ENCODE measurements at regions not wholly inside any gene's neighbourhood (a gene's known extent, or its start where the extent isn't known, plus 50 kb on each side); places are given as distances from the start of the nearest gene placed in this dataset.

DNA sequence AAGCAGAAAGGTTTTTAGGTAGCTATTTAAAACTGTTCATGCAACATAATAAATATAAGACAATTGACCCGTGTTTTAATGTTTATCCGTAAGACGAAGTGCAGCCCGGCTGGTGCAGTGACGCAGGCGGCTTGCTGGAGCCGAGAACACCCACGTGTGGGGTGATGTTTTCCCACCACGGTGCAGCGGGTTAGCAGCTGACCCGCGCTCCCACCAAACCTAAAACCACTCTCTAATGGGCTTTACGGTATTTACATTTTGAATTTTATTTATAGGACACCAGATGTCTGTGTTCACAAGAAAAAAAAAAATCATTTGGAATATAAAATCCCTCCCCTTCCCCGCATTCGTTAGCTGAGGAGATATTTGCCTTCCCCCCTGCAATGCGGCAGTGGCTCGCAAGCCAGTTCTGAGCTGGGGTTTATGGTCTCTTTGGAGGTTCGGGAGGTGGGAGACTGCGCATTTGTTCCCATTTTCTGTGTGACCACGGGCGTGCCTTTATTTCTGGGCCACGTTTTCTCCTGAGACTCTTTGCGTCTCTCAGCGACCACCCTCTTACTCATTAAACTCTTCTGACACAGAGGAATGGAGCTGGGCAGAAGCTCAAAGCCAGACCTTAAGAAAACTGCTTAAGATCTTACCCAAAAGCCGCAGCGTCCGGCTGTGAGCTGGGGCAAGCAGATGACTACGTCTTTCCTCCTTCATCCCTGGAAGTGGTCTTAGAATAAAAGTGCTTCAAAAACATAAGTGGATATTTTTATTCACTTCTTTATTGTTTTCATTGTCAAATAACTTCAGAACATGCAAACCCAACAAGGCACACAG lies 301.1 kb downstream of the IRF8 start:
- DNase-seq (ENCODE audit: low read depth) = no peak
- TF ChIP-seq, protein P1, sequence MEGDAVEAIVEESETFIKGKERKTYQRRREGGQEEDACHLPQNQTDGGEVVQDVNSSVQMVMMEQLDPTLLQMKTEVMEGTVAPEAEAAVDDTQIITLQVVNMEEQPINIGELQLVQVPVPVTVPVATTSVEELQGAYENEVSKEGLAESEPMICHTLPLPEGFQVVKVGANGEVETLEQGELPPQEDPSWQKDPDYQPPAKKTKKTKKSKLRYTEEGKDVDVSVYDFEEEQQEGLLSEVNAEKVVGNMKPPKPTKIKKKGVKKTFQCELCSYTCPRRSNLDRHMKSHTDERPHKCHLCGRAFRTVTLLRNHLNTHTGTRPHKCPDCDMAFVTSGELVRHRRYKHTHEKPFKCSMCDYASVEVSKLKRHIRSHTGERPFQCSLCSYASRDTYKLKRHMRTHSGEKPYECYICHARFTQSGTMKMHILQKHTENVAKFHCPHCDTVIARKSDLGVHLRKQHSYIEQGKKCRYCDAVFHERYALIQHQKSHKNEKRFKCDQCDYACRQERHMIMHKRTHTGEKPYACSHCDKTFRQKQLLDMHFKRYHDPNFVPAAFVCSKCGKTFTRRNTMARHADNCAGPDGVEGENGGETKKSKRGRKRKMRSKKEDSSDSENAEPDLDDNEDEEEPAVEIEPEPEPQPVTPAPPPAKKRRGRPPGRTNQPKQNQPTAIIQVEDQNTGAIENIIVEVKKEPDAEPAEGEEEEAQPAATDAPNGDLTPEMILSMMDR (IDR thresholded peaks at IDR 0.05; ENCODE audit: control insufficient read depth, extremely low read depth, insufficient read depth) = no peak
- no peak overlapping the region for H3K4me3 ChIP-seq (ENCODE audit: low read depth, low read length)

DNA sequence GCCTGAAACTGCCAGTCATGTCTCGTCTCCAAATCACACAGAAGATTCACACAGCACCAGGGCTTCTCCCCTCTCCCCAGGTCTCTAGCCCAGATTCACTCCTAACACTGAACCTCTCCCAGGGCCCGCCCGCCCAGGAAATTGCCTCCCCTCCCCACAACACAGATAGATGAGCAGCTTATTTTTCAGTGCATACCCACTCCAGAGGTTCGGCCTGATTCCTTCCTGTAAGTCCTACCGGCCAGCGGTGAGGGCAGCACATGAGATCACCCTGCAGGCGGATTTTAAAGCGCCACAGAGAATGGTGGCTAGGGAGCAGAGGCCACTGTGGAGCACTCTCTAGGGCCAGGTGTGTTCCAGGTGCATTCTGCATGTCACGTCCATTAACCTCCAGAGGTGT lies 301.8 kb downstream of the IRF8 start:
- no peak overlapping the region for H3K4me3 ChIP-seq (ENCODE audit: low read depth, low read length)
- DNase-seq (ENCODE audit: low read depth) = no peak
- TF ChIP-seq, protein P1 (IDR thresholded peaks at IDR 0.05; ENCODE audit: control insufficient read depth, extremely low read depth, insufficient read depth) = no peak

DNA sequence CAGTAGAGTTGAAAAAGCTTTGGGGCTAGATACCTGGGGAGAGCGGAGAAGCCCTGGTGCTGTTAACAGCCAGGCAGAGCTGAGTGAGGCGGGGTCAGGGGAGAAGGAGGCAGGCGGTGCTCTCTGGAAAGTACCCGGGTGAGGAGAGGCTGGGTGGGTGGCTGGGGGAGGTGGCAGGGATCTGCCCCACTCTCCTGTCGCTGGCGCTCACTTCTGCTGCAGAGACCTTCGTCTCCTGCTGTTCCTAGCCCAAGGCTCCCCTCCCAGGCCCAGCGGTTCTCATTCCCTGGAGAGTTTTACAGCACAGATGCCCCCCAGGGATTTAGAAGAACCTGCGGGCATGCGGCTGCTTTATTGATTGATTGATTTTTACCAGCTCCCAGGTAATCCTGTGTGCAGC lies 302.8 kb downstream of the IRF8 start:
- DNase-seq (ENCODE audit: low read depth) = no peak
- TF ChIP-seq, protein P1 (IDR thresholded peaks at IDR 0.05; ENCODE audit: control insufficient read depth, extremely low read depth, insufficient read depth) = no peak
- no peak overlapping the region for H3K4me3 ChIP-seq (ENCODE audit: low read depth, low read length)

DNA sequence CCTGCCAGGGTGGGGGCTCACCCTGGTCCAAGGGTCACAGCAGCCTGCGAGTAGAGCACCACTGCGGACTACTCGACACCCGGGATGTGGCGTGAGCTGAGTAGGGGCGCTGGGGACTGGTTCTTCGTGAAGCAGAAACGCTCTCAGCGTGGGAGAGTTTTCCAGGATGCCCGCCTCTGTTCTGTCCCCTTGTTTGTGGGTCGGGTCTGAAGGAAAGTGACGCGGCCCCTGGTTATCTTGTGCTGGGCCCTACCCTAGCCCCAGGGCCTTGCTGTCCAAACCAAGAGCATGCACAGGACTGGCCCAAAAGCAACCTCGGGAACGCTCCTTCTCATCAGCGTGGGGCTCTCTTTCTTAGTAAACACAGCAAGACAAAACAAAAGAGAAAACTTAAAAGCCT lies 303.3 kb downstream of the IRF8 start:
- no peak overlapping the region for H3K4me3 ChIP-seq (ENCODE audit: low read depth, low read length)
- no peak for DNase-seq (ENCODE audit: low read depth)
- TF ChIP-seq, protein P1 (IDR thresholded peaks at IDR 0.05; ENCODE audit: control insufficient read depth, extremely low read depth, insufficient read depth) = no peak

DNA sequence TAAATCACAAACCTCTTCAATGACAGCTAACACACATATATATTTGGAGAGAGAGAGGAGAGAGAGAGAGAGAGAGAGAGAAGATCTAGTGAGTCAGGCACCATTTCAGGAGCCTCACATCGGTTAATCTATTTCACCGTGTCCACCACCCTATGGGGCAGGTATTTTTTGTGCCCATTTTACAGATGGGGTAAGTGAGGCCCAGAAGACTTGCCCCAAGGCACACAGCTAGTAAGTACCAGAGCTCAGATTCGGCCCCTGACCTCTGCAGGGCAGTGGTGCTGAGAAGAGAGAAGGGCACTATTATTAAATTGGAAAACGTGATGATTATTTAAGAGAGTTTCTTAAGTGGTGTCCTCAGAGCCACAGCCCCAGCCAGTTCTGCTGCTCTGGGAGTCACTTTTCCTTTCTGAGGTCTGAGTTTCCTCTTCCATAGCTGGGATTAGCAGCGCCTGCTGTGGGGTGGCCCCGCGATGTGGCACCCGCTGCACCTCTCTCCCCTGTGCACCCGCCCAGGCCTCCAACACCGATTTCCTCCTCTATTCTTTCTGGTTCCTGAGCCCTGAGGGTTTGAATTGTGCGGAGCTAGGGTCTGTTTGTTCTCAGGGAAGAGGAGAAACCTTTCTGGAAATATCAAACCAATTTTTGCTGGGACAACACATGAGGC lies 303.9 kb downstream of the IRF8 start:
- H3K4me3 ChIP-seq (ENCODE audit: low read depth, low read length) = no peak overlapping the region
- no peak for DNase-seq (ENCODE audit: low read depth)
- TF ChIP-seq, protein P1 (IDR thresholded peaks at IDR 0.05; ENCODE audit: control insufficient read depth, extremely low read depth, insufficient read depth) = no peak

DNA sequence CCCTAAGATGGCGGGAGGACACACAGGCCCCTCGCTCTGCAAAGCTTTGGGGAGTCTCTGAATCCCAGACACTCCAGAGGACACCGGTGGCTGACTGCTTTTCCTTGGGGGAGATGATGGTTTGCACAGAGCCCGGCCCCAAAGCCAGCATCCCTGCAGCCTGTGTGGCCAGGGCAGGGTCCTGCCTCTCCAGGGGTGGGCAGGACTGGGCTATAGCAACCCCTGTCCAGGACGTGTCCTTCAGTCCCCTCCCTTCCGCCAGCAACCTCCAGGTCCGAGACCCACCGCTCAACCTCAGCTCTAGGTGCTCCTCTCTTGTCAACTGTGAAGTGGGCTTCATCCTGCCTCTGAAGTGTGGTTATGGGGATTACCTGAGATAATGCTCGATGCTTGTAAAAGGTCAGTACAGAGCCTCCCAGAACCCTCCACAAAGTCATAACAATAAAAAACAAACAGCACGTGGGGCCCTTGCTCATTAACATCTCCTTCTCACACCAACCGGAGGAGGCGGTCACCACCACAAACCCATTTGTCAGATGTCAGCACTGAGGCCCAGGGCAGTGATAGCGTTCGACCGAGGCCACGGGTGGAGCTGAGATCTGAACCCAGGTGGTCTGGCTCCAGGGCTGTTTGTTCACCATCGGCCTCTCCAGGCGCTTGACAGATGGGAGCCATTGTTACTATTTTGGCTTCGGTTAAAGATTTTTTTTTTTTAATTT lies 304.8 kb downstream of the IRF8 start:
- no peak for DNase-seq (ENCODE audit: low read depth)
- TF ChIP-seq, protein P1 (IDR thresholded peaks at IDR 0.05; ENCODE audit: control insufficient read depth, extremely low read depth, insufficient read depth) = no peak
- no peak overlapping the region for H3K4me3 ChIP-seq (ENCODE audit: low read depth, low read length)
